Neural cell (in vitro differentiated cells): ENCODE measurements at regions not wholly inside any gene's neighbourhood (a gene's known extent, or its start where the extent isn't known, plus 50 kb on each side); places are given as distances from the start of the nearest gene placed in this dataset.

Experiments
- H2AFZ ChIP-seq: fragments of 200-600, 300-800 bp; sonication (generic), shearing (Covaris generic); 2 replicates; pipeline ENCODE4 v1.6.0; 2014; ENCODE audit warnings: low read depth, mild to moderate bottlenecking, antibody characterized with exemption, low read length, moderate library complexity
- H3F3A ChIP-seq: fragments of 200-600 bp; shearing (Covaris generic); 2 replicates; pipeline ENCODE4 v1.6.1; 2016; ENCODE audit warnings: mild to moderate bottlenecking, moderate library complexity, mixed read lengths, antibody characterized with exemption, low read length; ENCODE audit not compliant: insufficient read depth, poor library complexity, severe bottlenecking
- H3K27ac ChIP-seq: fragments of 200-600, 300-800 bp; sonication (generic), shearing (Covaris generic); 2 replicates; pipeline ENCODE4 v1.5.1; 2014; ENCODE audit warnings: mild to moderate bottlenecking, low read length, moderate library complexity
- H3K27me3 ChIP-seq: fragments of 300-800, 200-600 bp; sonication (generic), shearing (Covaris generic); 2 replicates; pipeline ENCODE4 v1.6.0; 2014; ENCODE audit warnings: mild to moderate bottlenecking, low read depth, low read length, moderate library complexity; ENCODE audit not compliant: insufficient read depth
- H3K36me3 ChIP-seq: fragments of 300-800, 200-600 bp; sonication (generic), shearing (Covaris generic); 2 replicates; pipeline ENCODE4 v1.5.1; 2014; ENCODE audit warnings: mild to moderate bottlenecking, antibody characterized with exemption, low read length, moderate library complexity; ENCODE audit not compliant: insufficient read depth
- H3K4me2 ChIP-seq: fragments of 300-800, 200-600 bp; sonication (generic), shearing (Covaris generic); 2 replicates; pipeline ENCODE4 v1.6.0; 2014; ENCODE audit warnings: mild to moderate bottlenecking, low read length
- H3K4me3 ChIP-seq: fragments of 300-800, 200-600 bp; sonication (generic), shearing (Covaris generic); 2 replicates; pipeline ENCODE4 v1.5.1; 2014; ENCODE audit warnings: mild to moderate bottlenecking, low read length, moderate library complexity
- H3K79me2 ChIP-seq: fragments of 200-600 bp; shearing (Covaris generic); replicated peaks from 2 replicates; pipeline ENCODE4 v1.6.0; 2014; ENCODE audit warnings: mild to moderate bottlenecking, low read length, moderate library complexity; ENCODE audit not compliant: insufficient read depth
- H3K9ac ChIP-seq: fragments of 300-800, 200-600 bp; sonication (generic), shearing (Covaris generic); 2 replicates; pipeline ENCODE4 v1.6.1; 2016; ENCODE audit warnings: mild to moderate bottlenecking, low read length, mixed read lengths
- H3K9me2 ChIP-seq: fragments of 200-600 bp; shearing (Covaris generic); 2 replicates; pipeline ENCODE4 v1.6.1; 2016; ENCODE audit warnings: mild to moderate bottlenecking, low read length, mixed read lengths; ENCODE audit not compliant: insufficient read depth
- H3K9me3 ChIP-seq: fragments of 200-600, 300-800 bp; sonication (generic), shearing (Covaris generic); 2 replicates; pipeline ENCODE4 v1.6.1; 2016; ENCODE audit warnings: mild to moderate bottlenecking, mixed run types, low read length, moderate library complexity, mixed read lengths
- H4K20me1 ChIP-seq: fragments of 200-600 bp; shearing (Covaris generic); 2 replicates; pipeline ENCODE4 v1.6.1; 2016; ENCODE audit warnings: mild to moderate bottlenecking, mixed run types; ENCODE audit not compliant: insufficient read depth
- EP300 ChIP-seq: fragments of 450-650 bp; conservative IDR thresholded peaks from 2 replicates; pipeline ENCODE4 v1.6.1; 2014; ENCODE audit warnings: antibody characterized with exemption, mild to moderate bottlenecking, moderate library complexity; ENCODE audit not compliant: poor library complexity, severe bottlenecking
- EZH2 ChIP-seq: fragments of 200-600, 300-800 bp; shearing (Covaris generic), sonication (generic); IDR thresholded peaks from 2 replicates; pipeline ENCODE4 v1.6.1; 2014; ENCODE audit warnings: antibody characterized with exemption, low read length, borderline replicate concordance, mild to moderate bottlenecking; ENCODE audit not compliant: insufficient read depth, poor library complexity, severe bottlenecking
- MXI1 ChIP-seq: fragments of 450-650 bp; conservative IDR thresholded peaks from 2 replicates; pipeline ENCODE4 v1.6.1; 2014; ENCODE audit warnings: antibody characterized with exemption, mild to moderate bottlenecking; ENCODE audit not compliant: poor library complexity, severe bottlenecking
- POLR2AphosphoS5 ChIP-seq: IDR thresholded peaks from 2 replicates; pipeline ENCODE4 v1.6.1; 2012
- RAD21 ChIP-seq: fragments of 450-650 bp; conservative IDR thresholded peaks from 2 replicates; pipeline ENCODE4 v1.6.1; 2014; ENCODE audit warnings: antibody characterized with exemption, mild to moderate bottlenecking, moderate library complexity
- SMC3 ChIP-seq: fragments of 450-650 bp; conservative IDR thresholded peaks from 2 replicates; pipeline ENCODE4 v1.6.1; 2014; ENCODE audit warnings: antibody characterized with exemption, mild to moderate bottlenecking, moderate library complexity; ENCODE audit not compliant: poor library complexity
- TAF1 ChIP-seq: IDR thresholded peaks from 2 replicates; pipeline ENCODE4 v1.6.1; 2012; ENCODE audit warnings: low read depth
- TF ChIP-seq, protein P1 (sequence below): fragments of 450-650 bp; IDR thresholded peaks from 2 replicates; pipeline ENCODE4 v1.5.1; 2014; ENCODE audit warnings: antibody characterized with exemption, mild to moderate bottlenecking, moderate library complexity; ENCODE audit not compliant: poor library complexity, severe bottlenecking
- TF ChIP-seq, protein P2 (sequence below): IDR thresholded peaks from 2 replicates; pipeline ENCODE4 v1.6.1; 2012; ENCODE audit warnings: borderline replicate concordance

GRCh38 chr18:23400918-23401317 lies 52.2 kb upstream of the RIOK3 start:
- no peaks in the 10 kb centered on the region for H3K36me3 ChIP-seq
- H3K27ac ChIP-seq = no peak overlapping the region
- H3K27me3 ChIP-seq = no peaks in the 10 kb centered on the region
- H3K9me2 ChIP-seq = no peaks in the 10 kb centered on the region
- no peaks in the 10 kb centered on the region for H3K79me2 ChIP-seq
- TF ChIP-seq TAF1 (no peak), EZH2 (no peak), POLR2AphosphoS5 (no peak), RAD21 (no peak), MXI1 (no peak), EP300 (no peak), SMC3 (no peak)
- TF ChIP-seq, protein P1, sequence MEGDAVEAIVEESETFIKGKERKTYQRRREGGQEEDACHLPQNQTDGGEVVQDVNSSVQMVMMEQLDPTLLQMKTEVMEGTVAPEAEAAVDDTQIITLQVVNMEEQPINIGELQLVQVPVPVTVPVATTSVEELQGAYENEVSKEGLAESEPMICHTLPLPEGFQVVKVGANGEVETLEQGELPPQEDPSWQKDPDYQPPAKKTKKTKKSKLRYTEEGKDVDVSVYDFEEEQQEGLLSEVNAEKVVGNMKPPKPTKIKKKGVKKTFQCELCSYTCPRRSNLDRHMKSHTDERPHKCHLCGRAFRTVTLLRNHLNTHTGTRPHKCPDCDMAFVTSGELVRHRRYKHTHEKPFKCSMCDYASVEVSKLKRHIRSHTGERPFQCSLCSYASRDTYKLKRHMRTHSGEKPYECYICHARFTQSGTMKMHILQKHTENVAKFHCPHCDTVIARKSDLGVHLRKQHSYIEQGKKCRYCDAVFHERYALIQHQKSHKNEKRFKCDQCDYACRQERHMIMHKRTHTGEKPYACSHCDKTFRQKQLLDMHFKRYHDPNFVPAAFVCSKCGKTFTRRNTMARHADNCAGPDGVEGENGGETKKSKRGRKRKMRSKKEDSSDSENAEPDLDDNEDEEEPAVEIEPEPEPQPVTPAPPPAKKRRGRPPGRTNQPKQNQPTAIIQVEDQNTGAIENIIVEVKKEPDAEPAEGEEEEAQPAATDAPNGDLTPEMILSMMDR = no peak
- TF ChIP-seq, protein P2, sequence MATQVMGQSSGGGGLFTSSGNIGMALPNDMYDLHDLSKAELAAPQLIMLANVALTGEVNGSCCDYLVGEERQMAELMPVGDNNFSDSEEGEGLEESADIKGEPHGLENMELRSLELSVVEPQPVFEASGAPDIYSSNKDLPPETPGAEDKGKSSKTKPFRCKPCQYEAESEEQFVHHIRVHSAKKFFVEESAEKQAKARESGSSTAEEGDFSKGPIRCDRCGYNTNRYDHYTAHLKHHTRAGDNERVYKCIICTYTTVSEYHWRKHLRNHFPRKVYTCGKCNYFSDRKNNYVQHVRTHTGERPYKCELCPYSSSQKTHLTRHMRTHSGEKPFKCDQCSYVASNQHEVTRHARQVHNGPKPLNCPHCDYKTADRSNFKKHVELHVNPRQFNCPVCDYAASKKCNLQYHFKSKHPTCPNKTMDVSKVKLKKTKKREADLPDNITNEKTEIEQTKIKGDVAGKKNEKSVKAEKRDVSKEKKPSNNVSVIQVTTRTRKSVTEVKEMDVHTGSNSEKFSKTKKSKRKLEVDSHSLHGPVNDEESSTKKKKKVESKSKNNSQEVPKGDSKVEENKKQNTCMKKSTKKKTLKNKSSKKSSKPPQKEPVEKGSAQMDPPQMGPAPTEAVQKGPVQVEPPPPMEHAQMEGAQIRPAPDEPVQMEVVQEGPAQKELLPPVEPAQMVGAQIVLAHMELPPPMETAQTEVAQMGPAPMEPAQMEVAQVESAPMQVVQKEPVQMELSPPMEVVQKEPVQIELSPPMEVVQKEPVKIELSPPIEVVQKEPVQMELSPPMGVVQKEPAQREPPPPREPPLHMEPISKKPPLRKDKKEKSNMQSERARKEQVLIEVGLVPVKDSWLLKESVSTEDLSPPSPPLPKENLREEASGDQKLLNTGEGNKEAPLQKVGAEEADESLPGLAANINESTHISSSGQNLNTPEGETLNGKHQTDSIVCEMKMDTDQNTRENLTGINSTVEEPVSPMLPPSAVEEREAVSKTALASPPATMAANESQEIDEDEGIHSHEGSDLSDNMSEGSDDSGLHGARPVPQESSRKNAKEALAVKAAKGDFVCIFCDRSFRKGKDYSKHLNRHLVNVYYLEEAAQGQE = no peak
- H4K20me1 ChIP-seq = no peaks in the 10 kb centered on the region
- H3K4me2 ChIP-seq = no peak overlapping the region
- H2AFZ ChIP-seq = no peak overlapping the region
- H3F3A ChIP-seq = no peaks in the 10 kb centered on the region
- H3K9ac ChIP-seq = no peak overlapping the region
- H3K9me3 ChIP-seq = no peaks in the 10 kb centered on the region
- H3K4me3 ChIP-seq = no peak overlapping the region

DNA sequence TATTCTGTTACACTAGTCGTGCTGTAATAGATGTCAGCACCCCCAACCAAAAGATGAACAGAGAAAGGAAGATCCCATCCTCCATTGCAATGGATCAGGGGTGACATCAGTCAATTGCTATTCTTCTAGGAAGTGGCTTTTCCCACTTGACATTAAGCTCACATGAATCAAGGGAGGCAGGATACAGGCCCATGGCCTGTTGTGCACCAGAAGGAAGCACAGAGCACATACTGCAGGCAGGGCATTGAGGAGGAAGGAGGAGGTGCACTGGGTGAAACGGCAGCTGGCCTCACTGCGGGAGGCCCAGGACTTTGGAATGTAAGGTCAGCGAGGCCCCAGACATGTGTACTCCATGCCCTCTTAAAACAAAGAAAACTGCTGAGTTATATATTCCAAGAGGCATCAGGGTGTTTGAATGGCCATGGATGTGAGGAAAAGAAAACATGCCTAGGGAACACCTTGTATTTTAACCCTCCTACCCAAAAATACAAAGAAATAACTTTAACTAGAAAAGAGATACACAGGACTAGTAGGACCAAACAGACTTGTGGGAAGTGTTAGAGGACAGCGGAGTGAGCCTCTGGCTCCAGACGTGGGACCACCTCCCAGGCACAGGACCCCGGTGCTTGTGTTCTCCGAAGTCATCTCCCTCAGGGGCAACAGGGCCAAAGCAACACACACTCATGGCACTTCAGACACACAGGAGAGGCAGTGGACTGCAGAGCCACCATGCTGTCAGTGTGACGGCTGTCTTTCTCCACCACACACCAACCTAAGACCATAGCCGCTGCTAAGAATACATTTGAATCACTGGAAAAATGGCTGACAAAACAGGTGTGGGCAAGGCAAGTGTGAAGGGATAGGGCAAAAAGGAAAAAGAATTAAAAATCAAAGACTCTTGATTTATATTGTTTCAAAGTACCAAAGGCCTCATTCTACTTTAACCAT lies 51.4 kb upstream of the RIOK3 start:
- no peak overlapping the region for H3K4me3 ChIP-seq
- H3K79me2 ChIP-seq = no peaks in the 10 kb centered on the region
- TF ChIP-seq POLR2AphosphoS5 = no peak
- H3K27ac ChIP-seq = no peak overlapping the region
- H3K9me2 ChIP-seq = no peaks in the 10 kb centered on the region
- no peaks in the 10 kb centered on the region for H4K20me1 ChIP-seq
- no peak overlapping the region for H2AFZ ChIP-seq
- H3F3A ChIP-seq = no peaks in the 10 kb centered on the region
- no peaks in the 10 kb centered on the region for H3K36me3 ChIP-seq
- no peak overlapping the region for H3K4me2 ChIP-seq
- no peak overlapping the region for H3K9ac ChIP-seq
- no peaks in the 10 kb centered on the region for H3K9me3 ChIP-seq
- H3K27me3 ChIP-seq = no peaks in the 10 kb centered on the region
